Fibroblast of the aortic adventitia (primary cell): ENCODE measurements at regions not wholly inside any gene's neighbourhood (a gene's known extent, or its start where the extent isn't known, plus 50 kb on each side); places are given as distances from the start of the nearest gene placed in this dataset.

Experiments
- DNase-seq: peaks from one replicate; pipeline ENCODE4 v3.0.0-alpha.2; 2010; ENCODE audit warnings: low read depth
- H3K4me3 ChIP-seq: 2 replicates; pipeline ENCODE4 v1.5.1; 2011; ENCODE audit warnings: low read depth, mild to moderate bottlenecking, control low read depth, low read length, moderate library complexity
- TF ChIP-seq, protein P1 (sequence below): IDR thresholded peaks from 2 replicates; pipeline ENCODE4 v1.5.1; 2011; ENCODE audit warnings: mild to moderate bottlenecking, low read length, control low read depth, inconsistent platforms; ENCODE audit not compliant: insufficient read depth

DNA sequence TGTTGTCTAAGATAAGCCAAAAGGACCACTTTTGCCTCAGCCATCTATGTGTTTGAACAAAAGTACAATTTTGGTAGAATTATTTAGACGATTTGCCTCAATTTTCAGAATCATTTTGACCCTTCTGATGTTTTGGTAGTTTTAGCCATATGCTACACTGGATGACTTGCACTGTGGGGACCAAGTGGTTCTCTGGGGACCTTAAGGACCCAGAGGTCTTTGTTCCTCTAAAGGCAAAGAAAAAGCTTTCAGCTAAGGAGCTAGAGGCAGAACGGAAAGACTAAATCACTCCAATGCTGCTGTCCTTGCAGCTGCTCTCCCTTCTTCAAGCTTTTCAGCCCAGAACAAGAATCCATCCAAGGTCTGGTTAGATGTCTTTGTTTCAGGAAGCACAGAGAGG is 51.0 kb upstream of the APC start:
- DNase-seq, result no peak
- H3K4me3 ChIP-seq, result no peak overlapping the region
- TF ChIP-seq, protein P1, sequence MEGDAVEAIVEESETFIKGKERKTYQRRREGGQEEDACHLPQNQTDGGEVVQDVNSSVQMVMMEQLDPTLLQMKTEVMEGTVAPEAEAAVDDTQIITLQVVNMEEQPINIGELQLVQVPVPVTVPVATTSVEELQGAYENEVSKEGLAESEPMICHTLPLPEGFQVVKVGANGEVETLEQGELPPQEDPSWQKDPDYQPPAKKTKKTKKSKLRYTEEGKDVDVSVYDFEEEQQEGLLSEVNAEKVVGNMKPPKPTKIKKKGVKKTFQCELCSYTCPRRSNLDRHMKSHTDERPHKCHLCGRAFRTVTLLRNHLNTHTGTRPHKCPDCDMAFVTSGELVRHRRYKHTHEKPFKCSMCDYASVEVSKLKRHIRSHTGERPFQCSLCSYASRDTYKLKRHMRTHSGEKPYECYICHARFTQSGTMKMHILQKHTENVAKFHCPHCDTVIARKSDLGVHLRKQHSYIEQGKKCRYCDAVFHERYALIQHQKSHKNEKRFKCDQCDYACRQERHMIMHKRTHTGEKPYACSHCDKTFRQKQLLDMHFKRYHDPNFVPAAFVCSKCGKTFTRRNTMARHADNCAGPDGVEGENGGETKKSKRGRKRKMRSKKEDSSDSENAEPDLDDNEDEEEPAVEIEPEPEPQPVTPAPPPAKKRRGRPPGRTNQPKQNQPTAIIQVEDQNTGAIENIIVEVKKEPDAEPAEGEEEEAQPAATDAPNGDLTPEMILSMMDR, result no peak

DNA sequence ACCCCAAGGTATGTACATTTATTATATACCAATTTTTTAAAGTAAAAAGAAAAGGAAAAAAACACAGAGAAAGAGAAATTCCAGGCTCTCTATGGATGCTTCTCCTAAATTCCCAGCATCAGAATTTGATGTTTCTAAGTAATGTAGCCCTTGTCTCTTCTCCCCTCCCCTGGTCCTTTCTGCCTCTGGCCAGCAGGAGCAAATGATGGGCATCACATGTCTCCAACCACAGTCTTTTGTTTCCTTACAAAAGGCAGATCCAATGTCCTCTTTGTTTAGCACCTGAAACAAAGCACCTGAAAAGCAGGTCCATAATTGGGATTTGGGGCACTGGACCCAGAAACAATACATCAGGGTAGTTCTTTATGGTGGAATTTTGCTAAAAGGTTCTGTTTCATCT is 50.4 kb upstream of the APC start:
- TF ChIP-seq, protein P1, result no peak
- no peak overlapping the region for H3K4me3 ChIP-seq
- DNase-seq, result no peak
